ENCODE measurements at regions not wholly inside any gene's neighbourhood (a gene's known extent, or its start where the extent isn't known, plus 50 kb on each side); places are given as distances from the start of the nearest gene placed in this dataset.

GRCh38 chr6:133632906-133633305 is 256.0 kb upstream of the TCF21 start:
- no peak for DNase-seq
- no peaks in the 10 kb centered on the region for H3K36me3 ChIP-seq
- TF ChIP-seq EP300 (IDR thresholded peaks at IDR 0.05) (no peak), POLR2AphosphoS5 (IDR thresholded peaks at IDR 0.05) (no peak), POLR2A (IDR thresholded peaks at IDR 0.05) (no peak), CTCF (IDR thresholded peaks at IDR 0.05) (no peak)
- no peaks in the 10 kb centered on the region for H3K27me3 ChIP-seq
- H3K9me3 ChIP-seq: no peaks in the 10 kb centered on the region
- H3K4me1 ChIP-seq: peaks cover 0 to 8% (median 5%) of the 10 kb centered on the region in 4 donors
- intact Hi-C loops (cut with DNase I): no loop called here
- H3K4me3 ChIP-seq: no peak overlapping the region
- WGBS, 2 donors: 81 to 88% methylated on average over 2 of the region's 2 CpGs
- H3K27ac ChIP-seq: no peak overlapping the region

- no peak overlapping the region for H3K27ac ChIP-seq
- no peaks in the 10 kb centered on the region for H3K27me3 ChIP-seq
- H3K4me3 ChIP-seq: no peak overlapping the region
- no peaks in the 10 kb centered on the region for H3K36me3 ChIP-seq
- peaks cover 0 to 5% (median 0%) of the 10 kb centered on the region in 4 donors for H3K9me3 ChIP-seq
- 73 to 81% methylated on average over 3 of the region's 3 CpGs for WGBS, 2 donors
- intact Hi-C loops (cut with DNase I): no loop called here
- DNase-seq: no peak
- no peak for TF ChIP-seq EP300 (IDR thresholded peaks at IDR 0.05)
- TF ChIP-seq POLR2A (IDR thresholded peaks at IDR 0.05): no peak
- TF ChIP-seq POLR2AphosphoS5 (IDR thresholded peaks at IDR 0.05): no peak
- no peak for TF ChIP-seq CTCF (IDR thresholded peaks at IDR 0.05)
- peaks cover 0 to 12% (median 7%) of the 10 kb centered on the region in 4 donors for H3K4me1 ChIP-seq
These were observed 254.4 kb upstream of the TCF21 start for GRCh38 chr6:133634474-133634873.

GRCh38 chr6:133635447-133635846 is 253.5 kb upstream of the TCF21 start:
- Histone ChIP-seq H3K4me1 (peaks cover 0 to 12% (median 7%) of the 10 kb centered on the region in 4 donors), H3K4me3 (no peak overlapping the region), H3K36me3 (no peaks in the 10 kb centered on the region), H3K9me3 (peaks cover 0 to 5% (median 0%) of the 10 kb centered on the region in 4 donors), H3K27me3 (no peaks in the 10 kb centered on the region), H3K27ac (no peak overlapping the region)
- TF ChIP-seq POLR2AphosphoS5 (IDR thresholded peaks at IDR 0.05) (no peak), POLR2A (IDR thresholded peaks at IDR 0.05) (no peak), EP300 (IDR thresholded peaks at IDR 0.05) (no peak), CTCF (IDR thresholded peaks at IDR 0.05) (no peak)
- intact Hi-C loops (cut with DNase I): no loop called here
- no peak for DNase-seq
- 58 to 78% methylated on average over 2 of the region's 2 CpGs for WGBS, 2 donors

GRCh38 chr6:133637436-133637835 is 251.5 kb upstream of the TCF21 start:
- Histone ChIP-seq H3K27ac (peak overlapping the region in 3 of 4 donors; percentile 38 to 83 (median 56)), H3K9me3 (peaks cover 0 to 5% (median 0%) of the 10 kb centered on the region in 4 donors), H3K4me3 (no peak overlapping the region), H3K36me3 (no peaks in the 10 kb centered on the region), H3K27me3 (no peaks in the 10 kb centered on the region), H3K4me1 (peaks cover 0 to 12% (median 7%) of the 10 kb centered on the region in 4 donors)
- no peak for DNase-seq
- WGBS, 2 donors: 44 to 60% methylated on average over 2 of the region's 2 CpGs
- no peak for TF ChIP-seq POLR2A (IDR thresholded peaks at IDR 0.05)
- intact Hi-C loops (cut with DNase I): no loop called here

- Histone ChIP-seq H3K4me3 (no peak overlapping the region), H3K36me3 (no peaks in the 10 kb centered on the region), H3K27me3 (no peaks in the 10 kb centered on the region), H3K27ac (peak overlapping the region in 3 of 4 donors; percentile 38 to 83 (median 56)), H3K9me3 (peaks cover 0 to 5% (median 0%) of the 10 kb centered on the region in 4 donors), H3K4me1 (peaks cover 0 to 12% (median 7%) of the 10 kb centered on the region in 4 donors)
- 81 to 82% methylated on average over 6 of the region's 6 CpGs for WGBS, 2 donors
- DNase-seq: no peak
- intact Hi-C loops (cut with DNase I): no loop called here
- TF ChIP-seq CTCF (IDR thresholded peaks at IDR 0.05): no peak
- TF ChIP-seq POLR2AphosphoS5 (IDR thresholded peaks at IDR 0.05): no peak
- TF ChIP-seq EP300 (IDR thresholded peaks at IDR 0.05): no peak
- no peak for TF ChIP-seq POLR2A (IDR thresholded peaks at IDR 0.05)
These were observed 251.0 kb upstream of the TCF21 start for GRCh38 chr6:133637874-133638273.

Data from sigmoid colon (tissue), 6 donors.